HEK293 (cell line): ENCODE measurements at regions not wholly inside any gene's neighbourhood (a gene's known extent, or its start where the extent isn't known, plus 50 kb on each side); places are given as distances from the start of the nearest gene placed in this dataset.

Experiments used
- EGR2 ChIP-seq: fragments of 450-650 bp; formaldehyde crosslinking; IDR thresholded peaks from 2 replicates; pipeline ENCODE4 v1.5.1; 2016; ENCODE audit warnings: low read depth, missing biosample characterization, missing genetic modification characterization
- ELK4 ChIP-seq: IDR thresholded peaks from 2 replicates; pipeline ENCODE4 v1.6.1; 2011; ENCODE audit warnings: mild to moderate bottlenecking, low read depth, low read length, borderline replicate concordance
- INSM2 ChIP-seq: fragments of 450-650 bp; formaldehyde crosslinking; IDR thresholded peaks from 2 replicates; pipeline ENCODE4 v1.5.1; 2016; ENCODE audit warnings: missing biosample characterization, missing genetic modification characterization
- KLF17 ChIP-seq: fragments of 450-650 bp; formaldehyde crosslinking; IDR thresholded peaks from 2 replicates; pipeline ENCODE4 v1.5.1; 2016; ENCODE audit warnings: missing biosample characterization, missing genetic modification characterization
- MEIS1 ChIP-seq: sonication (generic); formaldehyde crosslinking; IDR thresholded peaks from 2 replicates; pipeline ENCODE4 v1.8.1; 2022; ENCODE audit warnings: missing genetic modification reagents, mild to moderate bottlenecking, borderline replicate concordance
- MYNN ChIP-seq: fragments of 450-650 bp; formaldehyde crosslinking; IDR thresholded peaks from 2 replicates; pipeline ENCODE4 v1.5.1; 2016; ENCODE audit warnings: missing biosample characterization, missing genetic modification characterization, borderline replicate concordance
- TRIM28 ChIP-seq: IDR thresholded peaks from 2 replicates; pipeline ENCODE4 v1.6.1; 2011; ENCODE audit warnings: low read length, control low read depth, borderline replicate concordance
- WT1 ChIP-seq: fragments of 450-650 bp; formaldehyde crosslinking; IDR thresholded peaks from 2 replicates; pipeline ENCODE4 v1.5.1; 2016; ENCODE audit warnings: missing biosample characterization, missing genetic modification characterization
- ZBTB17 ChIP-seq: fragments of 450-650 bp; formaldehyde crosslinking; IDR thresholded peaks from 2 replicates; pipeline ENCODE4 v1.5.1; 2016; ENCODE audit warnings: missing biosample characterization, missing genetic modification characterization
- ZBTB21 ChIP-seq: fragments of 450-650 bp; formaldehyde crosslinking; IDR thresholded peaks from 2 replicates; pipeline ENCODE4 v1.5.1; 2017; ENCODE audit warnings: missing biosample characterization, missing genetic modification characterization
- ZFP41 ChIP-seq: fragments of 450-650 bp; formaldehyde crosslinking; IDR thresholded peaks from 2 replicates; pipeline ENCODE4 v1.5.1; 2016; ENCODE audit warnings: missing biosample characterization, missing genetic modification characterization, borderline replicate concordance
- ZNF146 ChIP-seq: fragments of 450-650 bp; formaldehyde crosslinking; IDR thresholded peaks from 2 replicates; pipeline ENCODE4 v1.5.1; 2016; ENCODE audit warnings: missing biosample characterization, missing genetic modification characterization
- ZNF184 ChIP-seq: fragments of 450-650 bp; IDR thresholded peaks from 2 replicates; pipeline ENCODE4 v1.5.1; 2018; ENCODE audit warnings: missing biosample characterization, mild to moderate bottlenecking, missing genetic modification characterization
- ZNF221 ChIP-seq: fragments of 450-650 bp; formaldehyde crosslinking; IDR thresholded peaks from 2 replicates; pipeline ENCODE4 v1.5.1; 2017; ENCODE audit warnings: missing biosample characterization, missing genetic modification characterization, borderline replicate concordance
- ZNF24 ChIP-seq: fragments of 450-650 bp; formaldehyde crosslinking; IDR thresholded peaks from 2 replicates; pipeline ENCODE4 v1.5.1; 2016; ENCODE audit warnings: missing biosample characterization, missing genetic modification characterization
- ZNF292 ChIP-seq: fragments of 450-650 bp; formaldehyde crosslinking; IDR thresholded peaks from 2 replicates; pipeline ENCODE4 v1.5.1; 2016; ENCODE audit warnings: low read depth, missing biosample characterization, missing genetic modification characterization, borderline replicate concordance
- ZNF302 ChIP-seq: fragments of 450-650 bp; formaldehyde crosslinking; IDR thresholded peaks from 2 replicates; pipeline ENCODE4 v1.5.1; 2016; ENCODE audit warnings: missing biosample characterization, missing genetic modification characterization, low read depth
- ZNF311 ChIP-seq: fragments of 450-650 bp; formaldehyde crosslinking; IDR thresholded peaks from 2 replicates; pipeline ENCODE4 v1.5.1; 2017; ENCODE audit warnings: missing biosample characterization, missing genetic modification characterization, borderline replicate concordance
- ZNF341 ChIP-seq: fragments of 450-650 bp; formaldehyde crosslinking; IDR thresholded peaks from 2 replicates; pipeline ENCODE4; 2016; ENCODE audit warnings: low read depth, missing biosample characterization, missing genetic modification characterization
- ZNF426 ChIP-seq: fragments of 450-650 bp; formaldehyde crosslinking; IDR thresholded peaks from 2 replicates; pipeline ENCODE4 v1.5.1; 2017; ENCODE audit warnings: missing biosample characterization, missing genetic modification characterization, mild to moderate bottlenecking, inconsistent platforms, moderate library complexity
- ZNF501 ChIP-seq: fragments of 450-650 bp; formaldehyde crosslinking; IDR thresholded peaks from 2 replicates; pipeline ENCODE4 v1.5.1; 2016; ENCODE audit warnings: missing biosample characterization, missing genetic modification characterization
- ZNF521 ChIP-seq: fragments of 450-650 bp; formaldehyde crosslinking; IDR thresholded peaks from 2 replicates; pipeline ENCODE4 v1.5.1; 2017; ENCODE audit warnings: missing biosample characterization, mild to moderate bottlenecking, missing genetic modification characterization
- ZNF529 ChIP-seq: fragments of 450-650 bp; formaldehyde crosslinking; IDR thresholded peaks from 2 replicates; pipeline ENCODE4 v1.5.1; 2017; ENCODE audit warnings: missing genetic modification characterization, missing biosample characterization; ENCODE audit not compliant: insufficient replicate concordance
- ZNF658 ChIP-seq: fragments of 450-650 bp; formaldehyde crosslinking; IDR thresholded peaks from 2 replicates; pipeline ENCODE4; 2016; ENCODE audit warnings: missing biosample characterization, missing genetic modification characterization
- ZNF701 ChIP-seq: fragments of 450-650 bp; formaldehyde crosslinking; IDR thresholded peaks from 2 replicates; pipeline ENCODE4 v1.5.1; 2016; ENCODE audit warnings: missing biosample characterization, missing genetic modification characterization
- ZNF776 ChIP-seq: fragments of 450-650 bp; formaldehyde crosslinking; IDR thresholded peaks from 2 replicates; pipeline ENCODE4 v1.5.0; 2017; ENCODE audit warnings: missing biosample characterization, missing genetic modification characterization, borderline replicate concordance
- ZSCAN18 ChIP-seq: fragments of 450-650 bp; formaldehyde crosslinking; IDR thresholded peaks from 2 replicates; pipeline ENCODE4 v1.5.1; 2016; ENCODE audit warnings: missing biosample characterization, missing genetic modification characterization

GRCh38 chr6:26743157-26743821, 83.7 kb upstream of the ZNF322 start (continued):
- TF ChIP-seq ZNF221 (tag by site-specific recombination) (no peak), ZNF341 (tag by site-specific recombination) (0 out of 2 replicates have a peak, but pooled peaks have one; percentile 19), ZNF658 (no peak), EGR2 (tag by site-specific recombination) (no peak), ZNF776 (no peak), ELK4 (no peak), ZNF529 (tag by site-specific recombination) (no peak), ZSCAN18 (no peak), ZNF24 (tag by site-specific recombination) (peak; percentile 61; the same call in 1 of the 2 replicates), ZBTB21 (tag by site-specific recombination) (no peak), INSM2 (no peak), ZBTB17 (no peak), ZNF701 (no peak), TRIM28 (peak; percentile 80; the same call in 1 of the 2 replicates), ZNF146 (tag by site-specific recombination) (no peak), ZNF426 (tag by site-specific recombination) (no peak), ZNF184 (tag by site-specific recombination) (peak; percentile 78; the same call in 1 of the 2 replicates), ZNF311 (tag by site-specific recombination) (no peak), MEIS1 (CRISPR knock-in tag) (no peak), KLF17 (tag by site-specific recombination) (peak; percentile 50; the same call in 1 of the 2 replicates), ZNF292 (tag by site-specific recombination) (no peak), ZNF501 (tag by site-specific recombination) (0 out of 2 replicates have a peak, but pooled peaks have one; percentile 55), WT1 (tag by site-specific recombination) (peak; percentile 59), ZNF521 (tag by site-specific recombination) (no peak), ZNF302 (tag by site-specific recombination) (no peak), MYNN (tag by site-specific recombination) (no peak), ZFP41 (tag by site-specific recombination) (no peak)
- TF ChIP-seq, all 188 proteins: peak for 50
